KMS-11 (cell line): ENCODE measurements at regions not wholly inside any gene's neighbourhood (a gene's known extent, or its start where the extent isn't known, plus 50 kb on each side); places are given as distances from the start of the nearest gene placed in this dataset.

Source experiments
- H2AFZ ChIP-seq: fragments of 200-600 bp; sonication (generic); 2 replicates; pipeline ENCODE4 v1.6.1; 2016; ENCODE audit warnings: antibody characterized with exemption, mixed run types, low read depth
- H3K27ac ChIP-seq: fragments of 200-600 bp; sonication (generic); 2 replicates; pipeline ENCODE4 v1.6.1; 2016; ENCODE audit warnings: mild to moderate bottlenecking, mixed run types
- H3K27me3 ChIP-seq: fragments of 200-600 bp; sonication (generic); 2 replicates; pipeline ENCODE4 v1.6.1; 2017; ENCODE audit warnings: mild to moderate bottlenecking, low read depth, mixed run types, moderate library complexity; ENCODE audit not compliant: insufficient read depth
- H3K36me3 ChIP-seq: fragments of 200-600 bp; sonication (generic); 2 replicates; pipeline ENCODE4 v1.6.1; 2017; ENCODE audit warnings: mild to moderate bottlenecking, mixed run types; ENCODE audit not compliant: insufficient read depth
- H3K4me1 ChIP-seq: fragments of 200-600 bp; sonication (generic); 2 replicates; pipeline ENCODE4 v1.6.1; 2016; ENCODE audit warnings: mild to moderate bottlenecking, low read depth, mixed run types; ENCODE audit not compliant: poor library complexity, severe bottlenecking
- H3K4me2 ChIP-seq: fragments of 200-600 bp; sonication (generic); 2 replicates; pipeline ENCODE4 v1.7.0; 2016; ENCODE audit warnings: mild to moderate bottlenecking, mixed run types
- H3K4me3 ChIP-seq: fragments of 200-600 bp; sonication (generic); IDR thresholded peaks from 2 replicates; pipeline ENCODE4 v1.6.1; 2017; ENCODE audit warnings: low read depth, low read length, mixed read lengths; ENCODE audit not compliant: insufficient read depth
- H3K79me2 ChIP-seq: fragments of 200-600 bp; sonication (generic); 2 replicates; pipeline ENCODE4 v1.6.1; 2016; ENCODE audit warnings: low read depth, mixed run types; ENCODE audit not compliant: insufficient read depth
- H3K9ac ChIP-seq: fragments of 200-600 bp; sonication (generic); 2 replicates; pipeline ENCODE4 v1.6.1; 2016; ENCODE audit warnings: mild to moderate bottlenecking, mixed run types
- H4K20me1 ChIP-seq: fragments of 200-600 bp; sonication (generic); 2 replicates; pipeline ENCODE4 v1.6.1; 2016; ENCODE audit warnings: mild to moderate bottlenecking, mixed run types; ENCODE audit not compliant: insufficient read depth
- CTCF ChIP-seq: fragments of 200-600 bp; sonication (generic); conservative IDR thresholded peaks from 2 replicates; pipeline ENCODE4 v1.6.1; 2017; ENCODE audit warnings: low read depth, mild to moderate bottlenecking, antibody characterized with exemption, low read length, moderate library complexity, mixed read lengths

GRCh38 chr4:27602172-27602571, 741.5 kb downstream of the STIM2 start:
- no peak overlapping the region for H2AFZ ChIP-seq
- no peak for TF ChIP-seq CTCF
- no peaks in the 10 kb centered on the region for H3K4me1 ChIP-seq
- H4K20me1 ChIP-seq, result no peaks in the 10 kb centered on the region
- H3K4me2 ChIP-seq, result no peak overlapping the region
- H3K27ac ChIP-seq, result no peak overlapping the region
- H3K27me3 ChIP-seq, result no peaks in the 10 kb centered on the region
- no peaks in the 10 kb centered on the region for H3K79me2 ChIP-seq
- no peak overlapping the region for H3K9ac ChIP-seq
- no peak overlapping the region for H3K4me3 ChIP-seq
- no peaks in the 10 kb centered on the region for H3K36me3 ChIP-seq

- Histone ChIP-seq H3K27me3 (no peaks in the 10 kb centered on the region), H3K4me2 (no peak overlapping the region), H3K79me2 (no peaks in the 10 kb centered on the region), H2AFZ (no peak overlapping the region), H3K4me3 (no peak overlapping the region), H3K36me3 (no peaks in the 10 kb centered on the region), H3K4me1 (no peaks in the 10 kb centered on the region), H3K27ac (no peak overlapping the region), H4K20me1 (no peaks in the 10 kb centered on the region), H3K9ac (no peak overlapping the region)
- no peak for TF ChIP-seq CTCF
These were observed 744.1 kb downstream of the STIM2 start for GRCh38 chr4:27604692-27605091.

GRCh38 chr4:27616166-27616565, 755.5 kb downstream of the STIM2 start:
- H3K9ac ChIP-seq, result no peak overlapping the region
- H3K27me3 ChIP-seq, result no peaks in the 10 kb centered on the region
- no peak overlapping the region for H3K4me2 ChIP-seq
- H3K79me2 ChIP-seq, result no peaks in the 10 kb centered on the region
- H3K4me1 ChIP-seq, result no peaks in the 10 kb centered on the region
- no peak overlapping the region for H2AFZ ChIP-seq
- H3K4me3 ChIP-seq, result no peak overlapping the region
- no peaks in the 10 kb centered on the region for H4K20me1 ChIP-seq
- no peak overlapping the region for H3K27ac ChIP-seq
- TF ChIP-seq CTCF, result no peak
- no peaks in the 10 kb centered on the region for H3K36me3 ChIP-seq

- Histone ChIP-seq H3K79me2 (no peaks in the 10 kb centered on the region), H3K27me3 (no peaks in the 10 kb centered on the region), H3K4me3 (no peak overlapping the region), H3K27ac (no peak overlapping the region), H3K4me1 (no peaks in the 10 kb centered on the region), H3K36me3 (no peaks in the 10 kb centered on the region), H2AFZ (no peak overlapping the region), H3K9ac (no peak overlapping the region), H3K4me2 (no peak overlapping the region), H4K20me1 (no peaks in the 10 kb centered on the region)
- TF ChIP-seq CTCF, result no peak
These were observed 758.8 kb downstream of the STIM2 start for GRCh38 chr4:27619435-27619834.

GRCh38 chr4:27620886-27621285, 760.2 kb downstream of the STIM2 start:
- Histone ChIP-seq H3K9ac (no peak overlapping the region), H3K36me3 (no peaks in the 10 kb centered on the region), H2AFZ (no peak overlapping the region), H3K4me3 (no peak overlapping the region), H3K4me2 (no peak overlapping the region), H3K27ac (no peak overlapping the region), H3K79me2 (no peaks in the 10 kb centered on the region), H3K27me3 (no peaks in the 10 kb centered on the region), H3K4me1 (no peaks in the 10 kb centered on the region), H4K20me1 (no peaks in the 10 kb centered on the region)
- no peak for TF ChIP-seq CTCF
